Femur (tissue), 1 donor: ENCODE measurements at regions not wholly inside any gene's neighbourhood (a gene's known extent, or its start where the extent isn't known, plus 50 kb on each side); places are given as distances from the start of the nearest gene placed in this dataset.

Experiments
- DNase-seq: peaks from one replicate; pipeline ENCODE4 v3.0.0-alpha.2; 2017

GRCh38 chr10:131425752-131426533 lies 114.4 kb upstream of the TCERG1L start:
- DNase-seq: peak; percentile 33

DNA sequence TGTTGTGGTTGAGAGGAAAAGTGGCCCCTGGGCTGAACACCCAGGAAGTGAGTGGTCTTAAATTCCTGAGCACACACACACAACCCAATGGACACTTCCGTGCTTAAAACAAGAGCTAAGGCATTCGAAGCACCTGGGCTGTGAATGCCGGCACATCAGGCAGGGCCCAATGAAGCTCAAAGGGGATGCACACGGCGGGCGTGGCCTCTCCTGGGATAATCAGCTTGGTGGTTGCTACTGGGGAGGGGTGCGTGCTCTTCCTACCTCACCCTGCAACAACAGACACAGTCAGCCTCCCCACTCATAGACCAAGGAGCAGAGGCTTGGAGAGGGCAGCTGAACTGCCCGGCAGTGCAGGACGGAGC lies 115.0 kb upstream of the TCERG1L start:
- no peak for DNase-seq

GRCh38 chr10:131427281-131427680 lies 115.8 kb upstream of the TCERG1L start:
- no peak for DNase-seq

DNA sequence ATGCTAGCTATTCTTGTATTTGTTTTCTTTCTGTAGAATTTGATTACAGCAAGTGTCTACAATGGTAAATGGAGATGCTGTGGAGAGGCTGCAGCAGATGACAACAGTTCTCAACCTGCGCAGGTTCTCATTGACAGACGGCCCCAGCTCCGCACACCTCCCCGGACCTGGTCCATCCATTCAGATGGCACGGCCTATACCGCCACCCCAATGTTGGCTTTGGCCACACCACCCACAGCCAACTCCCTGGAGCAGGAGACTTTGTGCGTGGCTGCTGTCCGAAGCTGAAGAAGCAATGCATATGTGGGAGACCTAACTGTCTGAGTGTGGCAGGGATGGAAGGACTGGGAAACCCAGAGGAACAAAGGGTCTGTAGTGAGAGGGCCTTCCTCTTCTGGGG lies 116.4 kb upstream of the TCERG1L start:
- no peak for DNase-seq

- DNase-seq: no peak
These were observed 117.6 kb upstream of the TCERG1L start for GRCh38 chr10:131429141-131429540.

GRCh38 chr10:131429942-131430341 lies 118.4 kb upstream of the TCERG1L start:
- DNase-seq: peak; percentile 33

DNA sequence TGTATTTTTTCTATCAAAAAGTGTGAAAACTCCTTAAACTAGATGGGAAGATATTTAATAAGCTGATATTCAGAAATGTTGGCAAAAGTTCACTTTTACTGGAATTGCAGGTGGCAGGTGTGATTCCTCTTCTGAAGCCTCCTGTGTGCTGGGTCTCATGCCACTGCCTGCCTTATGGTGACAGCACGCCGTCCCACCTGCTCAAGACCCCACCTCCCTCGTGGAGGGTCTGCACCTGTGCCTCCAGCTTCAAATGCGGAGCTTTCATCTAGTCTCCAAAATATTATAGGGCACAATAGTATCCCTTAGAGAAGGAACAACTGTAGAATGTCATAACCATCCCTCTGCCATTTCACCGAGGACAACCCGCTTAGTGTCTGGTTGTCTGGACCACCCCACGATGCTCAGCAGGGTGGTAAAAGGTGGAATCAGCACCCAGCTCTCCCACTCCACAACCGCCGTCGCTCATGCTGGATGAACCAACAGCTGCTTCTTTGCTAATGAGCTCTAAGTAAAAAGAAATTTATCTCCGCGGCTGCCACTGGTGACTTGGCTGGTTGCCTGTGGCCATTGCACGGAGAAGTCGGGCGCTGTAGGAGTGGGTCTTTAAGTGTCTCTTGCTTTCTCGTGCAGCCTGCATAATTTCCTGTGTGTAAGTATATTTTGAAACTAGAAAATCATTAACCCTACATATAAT lies 119.3 kb upstream of the TCERG1L start:
- DNase-seq: no peak

DNA sequence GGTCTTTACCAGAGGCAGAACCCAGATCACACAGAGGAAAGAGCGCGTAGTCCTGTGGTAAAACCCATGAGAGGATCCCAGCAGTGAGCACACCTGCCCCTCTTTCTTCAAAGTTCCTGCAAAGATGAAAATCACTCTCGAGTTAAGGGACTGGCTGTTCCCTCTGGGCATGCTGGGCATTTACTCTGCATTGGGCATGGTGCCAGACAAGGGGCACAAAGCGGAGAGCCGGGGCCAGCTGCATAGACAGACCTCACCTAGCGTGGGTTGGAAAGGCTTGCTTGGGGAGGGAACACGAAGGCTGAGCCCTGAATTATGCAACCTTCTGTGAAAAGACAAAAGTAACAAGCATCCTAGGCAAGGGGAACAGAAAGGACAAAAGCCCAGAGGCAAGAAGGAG lies 120.0 kb upstream of the TCERG1L start:
- no peak for DNase-seq

- DNase-seq: no peak
These were observed 120.6 kb upstream of the TCERG1L start for GRCh38 chr10:131431978-131432690.

GRCh38 chr10:131433568-131433967 lies 122.0 kb upstream of the TCERG1L start:
- DNase-seq: no peak

DNA sequence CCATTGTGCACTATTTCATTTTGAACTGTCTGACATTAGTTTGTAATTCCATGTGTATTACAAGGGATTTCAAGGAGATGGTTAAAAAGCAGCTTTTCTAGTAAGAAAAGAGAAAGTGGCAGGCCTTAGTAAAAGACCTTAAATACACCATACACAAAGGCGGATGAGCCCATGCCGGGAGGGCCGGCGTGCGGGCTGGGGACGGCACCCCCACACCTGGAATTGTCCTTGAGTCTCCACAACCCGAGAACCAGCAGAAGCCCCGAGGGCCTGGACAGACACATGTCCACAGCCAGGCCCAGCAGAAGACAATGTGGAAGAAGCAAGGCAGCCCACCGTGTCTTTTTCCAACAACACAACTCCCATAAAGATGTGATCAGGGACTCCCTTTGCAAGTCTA lies 123.7 kb upstream of the TCERG1L start:
- DNase-seq: no peak

DNA sequence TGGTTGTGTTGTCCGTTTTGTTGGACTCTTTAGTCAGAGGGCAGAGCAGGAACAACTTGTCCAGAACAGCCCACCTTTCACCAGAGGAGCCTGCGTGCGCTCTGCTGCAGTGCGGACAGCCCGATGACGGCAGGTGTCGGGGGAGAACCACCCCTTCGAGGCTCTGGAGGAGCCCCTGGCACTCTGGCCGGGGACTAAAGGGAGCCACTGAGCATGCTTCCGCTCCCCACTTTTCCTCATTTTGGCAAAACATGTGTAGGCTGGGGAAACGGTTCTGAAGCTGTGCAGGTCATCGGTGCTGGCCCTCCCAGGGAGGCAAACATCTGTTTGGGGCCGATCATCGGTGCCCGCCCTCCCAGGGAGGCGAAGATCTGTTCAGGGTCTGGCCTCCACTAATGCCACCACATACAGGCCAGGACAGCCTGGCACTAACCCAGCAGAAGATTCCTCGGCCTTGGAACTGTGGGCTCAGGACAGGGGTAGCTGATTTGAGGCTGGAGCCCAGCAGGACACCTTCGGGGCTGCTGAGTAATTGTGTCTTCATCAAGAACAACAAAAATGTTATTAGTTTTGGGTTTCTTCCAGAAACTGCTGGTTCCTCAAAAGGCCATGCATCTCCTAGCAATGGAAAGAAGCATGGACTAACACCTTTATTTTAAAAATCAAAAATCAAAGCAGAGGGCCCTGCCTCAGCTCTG lies 124.4 kb upstream of the TCERG1L start:
- no peak for DNase-seq

DNA sequence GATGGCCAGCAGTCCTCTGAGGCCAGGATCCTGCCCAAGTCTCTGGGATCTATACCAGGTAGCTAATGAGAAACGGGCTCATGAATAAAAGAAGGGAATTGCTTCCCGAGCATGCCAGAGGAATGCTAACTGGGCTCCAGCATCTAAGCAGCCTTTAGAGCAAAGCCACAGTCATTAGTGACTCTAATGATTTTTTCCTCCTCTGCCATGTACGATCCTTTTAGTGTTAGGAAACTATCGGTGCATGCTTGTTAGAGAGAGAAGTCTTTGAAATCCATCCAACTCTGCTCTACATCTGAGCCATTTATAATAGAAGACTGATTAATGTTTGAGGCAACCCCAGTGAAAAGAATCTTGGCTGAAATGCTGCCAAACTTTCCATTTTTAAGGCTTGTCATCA lies 124.9 kb upstream of the TCERG1L start:
- DNase-seq: peak; percentile 30

DNA sequence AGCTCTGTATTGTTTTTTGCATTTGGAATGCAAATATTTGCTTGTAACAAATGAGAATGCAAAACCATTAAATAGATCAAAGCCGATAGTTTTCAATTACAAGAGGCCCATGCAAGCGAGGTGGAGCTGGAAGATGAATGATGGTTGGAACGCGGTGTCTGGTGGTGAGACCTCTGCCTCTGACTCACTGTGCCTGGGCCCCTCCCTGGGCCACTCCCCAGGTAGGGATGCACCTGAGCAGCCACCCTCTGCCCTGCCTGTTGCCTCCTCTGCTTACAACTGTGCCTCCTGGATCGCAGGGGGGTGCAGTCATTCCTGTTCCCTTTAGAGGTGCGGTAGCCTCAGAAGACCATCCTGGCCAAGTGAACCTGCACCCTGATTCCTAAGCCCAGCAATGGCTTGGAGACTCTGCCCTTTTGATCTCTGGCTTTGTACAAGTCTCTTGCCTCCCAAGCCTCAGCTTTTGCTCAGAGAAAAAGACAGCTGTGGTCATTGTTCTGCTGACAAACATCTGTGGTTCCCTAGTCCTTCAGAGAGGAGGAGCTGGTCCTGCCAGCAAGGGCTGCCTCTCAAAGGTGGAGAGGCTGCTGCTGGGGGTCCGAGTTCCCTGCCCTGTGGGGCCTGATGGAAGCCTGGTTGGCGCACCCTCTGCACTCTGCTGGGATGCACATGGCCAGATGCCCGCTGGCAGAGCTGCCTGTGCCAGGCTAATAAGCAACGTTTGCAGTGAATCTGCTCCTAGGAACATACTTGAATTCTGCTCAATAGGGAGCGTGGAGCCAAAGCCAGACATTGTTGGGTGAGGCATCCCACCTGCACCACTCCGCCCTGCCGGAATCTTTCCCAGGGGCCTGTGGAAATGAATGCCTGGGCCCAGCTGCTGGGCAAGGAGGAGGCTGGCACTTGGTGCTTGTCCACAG lies 126.3 kb upstream of the TCERG1L start:
- no peak for DNase-seq

DNA sequence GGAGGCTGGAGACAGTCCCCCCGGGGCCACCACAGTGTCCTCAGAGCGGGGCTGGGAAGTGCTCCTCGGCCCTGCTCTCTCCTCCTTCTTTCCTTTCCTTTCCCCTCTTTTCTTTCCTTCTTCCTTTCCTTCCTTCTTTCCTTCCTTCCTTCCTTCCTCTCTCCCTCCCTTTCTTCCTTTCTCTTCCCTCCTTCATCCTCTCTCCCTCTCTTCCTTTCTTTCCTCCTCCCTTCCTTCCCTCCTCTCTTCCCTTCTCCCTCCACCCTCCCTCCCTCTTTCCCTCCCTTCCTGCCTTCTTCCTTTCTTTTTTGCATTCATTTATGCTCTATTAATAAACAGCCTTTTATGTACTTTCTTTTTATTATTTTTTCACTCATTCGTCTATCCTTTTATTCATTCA lies 127.1 kb upstream of the TCERG1L start:
- no peak for DNase-seq

DNA sequence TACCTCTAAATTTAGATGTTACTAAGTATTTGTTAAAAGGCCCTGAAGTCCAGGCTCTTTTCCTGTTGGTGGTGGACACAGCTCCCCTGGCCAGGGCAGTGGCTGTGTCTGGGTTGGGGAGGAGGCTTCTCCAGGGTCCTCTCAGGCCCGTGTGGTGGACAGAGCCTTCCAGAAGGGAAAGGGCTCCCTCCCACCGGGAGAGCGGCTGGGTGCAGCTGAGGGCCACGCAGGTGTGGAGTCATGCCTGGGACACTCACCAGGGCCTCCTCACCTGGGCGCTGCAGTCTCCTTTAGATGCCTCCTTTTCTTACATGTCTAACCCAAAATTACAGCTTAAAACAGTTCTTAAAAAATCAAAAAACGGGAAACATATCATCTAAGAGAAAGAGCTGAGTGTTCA lies 128.2 kb upstream of the TCERG1L start:
- no peak for DNase-seq

GRCh38 chr10:131440405-131441360 lies 129.2 kb upstream of the TCERG1L start:
- DNase-seq: no peak

DNA sequence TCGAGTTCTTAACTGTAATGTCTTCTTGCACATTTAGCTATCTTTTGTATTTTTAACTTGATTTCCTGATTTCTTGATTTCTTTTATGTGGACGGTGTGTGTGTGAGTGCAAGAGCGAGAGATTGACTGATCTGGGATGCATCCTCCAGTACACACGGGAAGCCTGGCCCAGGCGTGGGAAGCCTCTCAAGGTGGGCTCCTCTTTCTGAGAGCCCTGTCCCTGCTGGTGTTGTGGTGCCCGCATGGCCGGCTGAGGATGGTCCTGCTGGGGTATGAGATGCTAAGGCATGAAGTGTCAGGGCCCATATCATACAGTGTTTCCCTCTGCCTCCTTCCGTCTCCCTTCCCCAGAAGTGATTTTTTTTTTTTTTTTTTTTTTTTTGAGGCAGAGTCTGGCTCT lies 130.8 kb upstream of the TCERG1L start:
- DNase-seq: no peak

DNA sequence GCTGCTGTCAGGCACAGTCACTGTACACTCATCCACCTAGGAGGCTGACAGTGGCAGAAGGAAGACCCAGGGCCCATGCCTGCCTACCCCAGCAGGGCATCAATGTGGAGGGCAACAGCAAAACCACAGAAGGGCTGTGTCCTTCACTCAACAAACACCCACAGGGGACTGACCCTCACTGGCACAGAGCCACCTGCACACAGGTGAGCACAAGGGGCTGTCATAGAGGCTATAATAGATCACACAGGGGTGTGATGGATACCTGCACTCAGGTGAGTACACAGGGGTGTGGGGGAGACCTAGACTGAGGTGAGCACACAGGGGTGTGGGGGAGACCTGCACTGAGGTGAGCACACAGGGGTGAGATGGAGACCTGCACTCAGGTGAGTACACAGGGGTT lies 132.8 kb upstream of the TCERG1L start:
- no peak for DNase-seq

DNA sequence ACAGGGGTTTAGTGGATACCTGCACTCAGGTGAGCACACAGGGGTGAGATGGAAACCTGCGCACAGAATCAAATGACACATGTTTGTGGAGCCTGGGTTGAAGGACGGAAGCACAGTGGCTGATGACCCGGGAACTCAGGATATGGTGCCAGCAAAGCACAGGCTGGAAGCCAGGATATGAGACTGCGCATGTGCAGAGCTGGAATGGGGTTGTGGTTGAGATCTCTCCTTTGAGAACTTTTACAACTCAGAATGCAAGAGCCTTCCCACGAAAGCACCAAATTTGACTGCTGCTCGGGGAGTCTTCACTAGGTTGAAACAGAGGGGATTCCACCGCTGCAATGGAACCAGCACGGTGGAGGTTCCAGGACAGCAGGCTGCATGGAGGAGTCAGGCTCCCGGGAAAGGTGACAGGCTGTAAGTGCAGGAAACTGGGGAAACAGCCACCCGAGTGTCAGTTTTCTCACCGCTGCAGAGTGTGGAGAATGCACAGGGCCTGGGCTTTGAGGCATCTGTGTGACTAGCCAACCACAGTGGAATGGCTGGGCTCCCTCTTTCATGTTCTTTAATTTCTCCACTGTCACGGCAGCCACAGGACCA lies 133.4 kb upstream of the TCERG1L start:
- DNase-seq: peak; percentile 61

DNA sequence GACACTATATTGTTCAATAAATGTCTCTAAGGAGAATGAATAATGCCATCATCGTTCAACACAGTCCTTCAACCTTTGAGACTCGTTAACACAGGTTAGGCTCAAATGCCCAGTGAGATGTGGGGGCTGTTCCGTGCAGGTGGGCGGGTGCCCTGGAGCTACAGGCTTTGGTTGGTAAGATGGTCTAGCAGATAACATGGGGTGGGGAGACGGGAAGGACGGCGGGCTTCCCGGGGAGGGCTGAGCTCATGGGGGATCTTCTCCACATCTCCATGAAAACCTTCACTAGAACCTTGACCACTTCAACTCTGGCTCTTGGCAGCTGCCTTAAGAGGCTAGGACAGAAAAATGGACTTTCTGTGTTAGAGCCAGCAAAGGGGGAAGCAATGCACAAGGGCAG lies 134.1 kb upstream of the TCERG1L start:
- DNase-seq: no peak
